ENCODE measurements at regions not wholly inside any gene's neighbourhood (a gene's known extent, or its start where the extent isn't known, plus 50 kb on each side); places are given as distances from the start of the nearest gene placed in this dataset.

GRCh38 chr16:63947022-63947421 is 1174.8 kb downstream of the CDH11 start:
- no peak for TF ChIP-seq CTCF (IDR thresholded peaks at IDR 0.05; ENCODE audit: poor library complexity, severe bottlenecking)
- TF ChIP-seq EZH2 (IDR thresholded peaks at IDR 0.05; ENCODE audit: borderline replicate concordance, insufficient read depth, low read length, poor library complexity, severe bottlenecking): no peak
- peak; percentile 79 for TF ChIP-seq EP300 (conservative IDR thresholded peaks at IDR 0.05; ENCODE audit: poor library complexity, severe bottlenecking)
- no peak for TF ChIP-seq TAF1 (IDR thresholded peaks at IDR 0.05; ENCODE audit: low read depth)
- TF ChIP-seq POLR2AphosphoS5 (IDR thresholded peaks at IDR 0.05): peak; percentile 93
- TF ChIP-seq RAD21 (conservative IDR thresholded peaks at IDR 0.05): no peak
- TF ChIP-seq SMC3 (conservative IDR thresholded peaks at IDR 0.05; ENCODE audit: poor library complexity): no peak
- TF ChIP-seq MXI1 (conservative IDR thresholded peaks at IDR 0.05; ENCODE audit: poor library complexity, severe bottlenecking): no peak
